Esophagus muscularis mucosa (tissue), 4 donors: ENCODE measurements at regions not wholly inside any gene's neighbourhood (a gene's known extent, or its start where the extent isn't known, plus 50 kb on each side); places are given as distances from the start of the nearest gene placed in this dataset.

Source experiments
- DNase-seq: peaks from one replicate; pipeline ENCODE4 v3.0.0-alpha.2; 2017; ENCODE audit errors: extremely low spot score
- H3K27ac ChIP-seq, 4 donors: fragments of 200-600 bp; sonication (generic); replicated peaks in 1 of 4; 1 replicate in 3 of 4; 2 replicates in 1 of 4; pipeline ENCODE4 v1.5.1; 2016 to 2019; ENCODE audit warnings: mild to moderate bottlenecking in 1 of 4
- H3K27me3 ChIP-seq, 4 donors: fragments of 200-600 bp; sonication (generic); one replicate each; pipeline versions ENCODE4 v1.5.1 to v1.6.0; 2016 to 2019
- H3K36me3 ChIP-seq, 4 donors: fragments of 200-600 bp; sonication (generic); one replicate each; pipeline ENCODE4 v1.5.1; 2016 to 2019
- H3K4me1 ChIP-seq, 4 donors: fragments of 200-600 bp; sonication (generic); one replicate each; pipeline ENCODE4 v1.5.1; 2016 to 2019
- H3K4me3 ChIP-seq, 4 donors: fragments of 200-600 bp; sonication (generic); 1 replicate in 2 of 4; 2 replicates in 2 of 4; pipeline ENCODE4 v1.5.1; 2016 to 2019; ENCODE audit warnings: mild to moderate bottlenecking in 4 of 4, moderate library complexity in 1 of 4
- H3K9me3 ChIP-seq, 4 donors: fragments of 200-600 bp; sonication (generic); 1 replicate in 3 of 4; 2 replicates in 1 of 4; pipeline ENCODE4 v1.5.1; 2016 to 2019
- EP300 ChIP-seq: sonication (generic); formaldehyde crosslinking; IDR thresholded peaks from one replicate; pipeline ENCODE4 v1.6.1; 2017; ENCODE audit warnings: antibody characterized with exemption
- POLR2A ChIP-seq: fragments of 450-650 bp; IDR thresholded peaks from one replicate; pipeline ENCODE4 v1.6.1; 2017; ENCODE audit warnings: antibody characterized with exemption, moderate library complexity, mild to moderate bottlenecking, low read depth
- POLR2AphosphoS5 ChIP-seq, 2 donors: sonication (generic); formaldehyde crosslinking; IDR thresholded peaks; one replicate each; pipeline ENCODE4 v1.6.1; 2017; ENCODE audit warnings: antibody characterized with exemption in 2 of 2
- WGBS: methylation state at CpG from one replicate; pipeline ENCODE4 v1.1.5; 2018; 5-methylcytosine and 5-hydroxymethylcytosine counted together
- intact Hi-C: fragments of 100-400 bp; cut with DNase I; formaldehyde crosslinking; loops from one replicate; pipeline ENCODE4 v1.15.1; 2023
- TF ChIP-seq, protein P1 (sequence below), 3 experiments: fragments of 200-600 bp in 2 of 3; fragments of 450-650 bp in 1 of 3; sonication (generic) in 2 of 3; IDR thresholded peaks; one replicate each; pipeline ENCODE4 v1.5.1; 2017 to 2019; ENCODE audit warnings: antibody characterized with exemption in 3 of 3, mild to moderate bottlenecking in 2 of 3, moderate library complexity in 1 of 3

DNA sequence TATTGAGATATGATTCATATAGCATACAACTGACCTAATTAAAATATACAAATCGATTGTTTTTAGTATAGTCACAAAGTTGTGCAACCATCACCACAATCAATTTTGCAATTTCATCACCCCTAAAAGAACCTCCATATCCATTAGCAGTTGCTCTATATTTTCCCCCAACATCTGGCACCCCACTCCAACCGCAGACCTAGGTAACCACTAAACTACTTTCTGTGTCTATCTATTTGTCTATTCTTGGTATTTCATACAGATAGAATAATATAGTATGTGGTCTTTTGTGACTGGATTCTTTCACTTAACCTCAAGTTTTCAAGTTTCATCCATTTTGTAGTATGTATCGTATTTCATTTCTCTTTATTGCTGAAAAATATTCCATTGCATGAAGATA, 126.0 kb upstream of the CRY1 start:
- WGBS, result 89% methylated on average over 3 of the region's 3 CpGs
- no peak overlapping the region for H3K4me3 ChIP-seq
- intact Hi-C loops, result no loop called here

DNA sequence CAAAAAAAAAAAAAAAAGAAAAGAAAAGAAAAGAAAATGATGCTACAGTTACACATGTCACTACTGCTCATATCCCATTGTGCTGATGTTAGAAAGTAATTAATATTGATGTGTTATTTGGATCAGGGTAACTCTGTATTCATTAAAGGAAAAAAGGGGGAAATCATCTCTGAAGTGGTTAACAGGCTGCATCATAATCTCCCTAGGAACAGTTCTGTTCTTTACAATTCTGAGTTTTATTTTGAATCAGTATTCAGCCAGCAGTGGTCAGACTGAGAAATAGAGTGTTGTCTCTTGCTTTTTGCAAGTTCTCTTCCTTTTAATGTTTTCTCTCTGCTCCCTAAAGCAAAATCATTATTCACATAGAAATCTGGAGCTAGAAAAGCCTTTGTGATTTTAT, 128.6 kb upstream of the CRY1 start:
- DNase-seq, result no peak
- H3K9me3 ChIP-seq, result no peaks in the 10 kb centered on the region
- H3K27me3 ChIP-seq, result peaks cover 0 to 39% (median 0%) of the 10 kb centered on the region in 4 donors
- TF ChIP-seq POLR2AphosphoS5 (IDR thresholded peaks at IDR 0.05) (no peak), EP300 (no peak), POLR2A (no peak)
- TF ChIP-seq, protein P1, sequence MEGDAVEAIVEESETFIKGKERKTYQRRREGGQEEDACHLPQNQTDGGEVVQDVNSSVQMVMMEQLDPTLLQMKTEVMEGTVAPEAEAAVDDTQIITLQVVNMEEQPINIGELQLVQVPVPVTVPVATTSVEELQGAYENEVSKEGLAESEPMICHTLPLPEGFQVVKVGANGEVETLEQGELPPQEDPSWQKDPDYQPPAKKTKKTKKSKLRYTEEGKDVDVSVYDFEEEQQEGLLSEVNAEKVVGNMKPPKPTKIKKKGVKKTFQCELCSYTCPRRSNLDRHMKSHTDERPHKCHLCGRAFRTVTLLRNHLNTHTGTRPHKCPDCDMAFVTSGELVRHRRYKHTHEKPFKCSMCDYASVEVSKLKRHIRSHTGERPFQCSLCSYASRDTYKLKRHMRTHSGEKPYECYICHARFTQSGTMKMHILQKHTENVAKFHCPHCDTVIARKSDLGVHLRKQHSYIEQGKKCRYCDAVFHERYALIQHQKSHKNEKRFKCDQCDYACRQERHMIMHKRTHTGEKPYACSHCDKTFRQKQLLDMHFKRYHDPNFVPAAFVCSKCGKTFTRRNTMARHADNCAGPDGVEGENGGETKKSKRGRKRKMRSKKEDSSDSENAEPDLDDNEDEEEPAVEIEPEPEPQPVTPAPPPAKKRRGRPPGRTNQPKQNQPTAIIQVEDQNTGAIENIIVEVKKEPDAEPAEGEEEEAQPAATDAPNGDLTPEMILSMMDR (IDR thresholded peaks at IDR 0.05), result no peak
- no peaks in the 10 kb centered on the region for H3K4me1 ChIP-seq
- no peak overlapping the region for H3K4me3 ChIP-seq
- no peaks in the 10 kb centered on the region for H3K36me3 ChIP-seq
- H3K27ac ChIP-seq, result no peak overlapping the region
- intact Hi-C loops, result no loop called here

More for the DNA sequence above, 126.0 kb upstream of the CRY1 start:
- TF ChIP-seq, protein P1 (IDR thresholded peaks at IDR 0.05), result no peak
- TF ChIP-seq POLR2A, result no peak
- TF ChIP-seq EP300, result no peak
- TF ChIP-seq POLR2AphosphoS5 (IDR thresholded peaks at IDR 0.05), result no peak
- Histone ChIP-seq H3K27ac (no peak overlapping the region), H3K9me3 (no peaks in the 10 kb centered on the region), H3K4me1 (no peaks in the 10 kb centered on the region), H3K36me3 (no peaks in the 10 kb centered on the region), H3K27me3 (peaks cover 0 to 26% (median 0%) of the 10 kb centered on the region in 4 donors)
- no peak for DNase-seq

DNA sequence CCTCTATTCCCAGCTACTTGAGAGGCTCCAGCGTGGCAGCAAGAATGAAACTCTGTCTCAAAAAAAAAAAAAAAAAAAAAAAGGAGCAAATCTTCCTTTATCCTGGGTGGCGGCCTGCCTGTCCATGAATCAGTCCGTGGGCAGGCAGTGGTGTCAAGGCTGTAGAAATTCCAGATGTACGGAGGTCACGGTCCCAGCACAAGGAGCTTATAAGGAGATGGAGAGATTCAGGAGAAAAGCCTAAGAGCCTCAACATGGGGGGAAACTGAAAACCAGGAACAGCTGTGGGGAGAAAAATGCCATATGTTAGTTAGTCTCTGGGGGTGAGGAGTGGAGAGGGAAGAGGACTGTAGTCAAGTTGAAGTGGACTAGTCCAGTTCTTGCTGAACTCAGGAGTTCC, 130.5 kb upstream of the CRY1 start:
- no peak overlapping the region for H3K4me3 ChIP-seq
- no peaks in the 10 kb centered on the region for H3K4me1 ChIP-seq
- no peaks in the 10 kb centered on the region for H3K36me3 ChIP-seq
- no peaks in the 10 kb centered on the region for H3K9me3 ChIP-seq
- DNase-seq, result no peak
- intact Hi-C loops, result no loop called here
- 65% methylated on average over 5 of the region's 5 CpGs for WGBS
- TF ChIP-seq POLR2AphosphoS5 (IDR thresholded peaks at IDR 0.05) (no peak), EP300 (no peak), POLR2A (no peak)
- TF ChIP-seq, protein P1 (IDR thresholded peaks at IDR 0.05), result no peak
- peaks cover 0 to 42% (median 0%) of the 10 kb centered on the region in 4 donors for H3K27me3 ChIP-seq
- H3K27ac ChIP-seq, result no peak overlapping the region

DNA sequence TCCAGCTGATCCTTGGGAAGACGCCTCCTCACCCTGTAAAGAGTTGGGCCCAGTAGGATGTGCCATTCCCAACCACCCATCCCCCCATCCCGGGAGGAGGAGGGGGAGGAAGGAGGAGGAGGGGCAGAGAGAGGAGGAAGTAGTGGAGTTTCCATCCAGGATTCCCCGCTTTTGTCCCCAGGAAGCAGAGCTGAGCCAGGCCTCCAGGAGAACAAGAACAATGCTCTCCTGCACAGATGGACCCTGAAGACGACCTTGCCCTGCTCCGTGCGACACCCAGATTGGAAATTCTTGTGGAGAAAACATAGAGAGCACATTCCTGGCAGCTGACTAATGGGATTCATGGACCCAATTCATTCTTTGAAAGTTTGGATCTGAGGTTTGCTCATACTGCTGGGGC, 132.3 kb upstream of the CRY1 start:
- Histone ChIP-seq H3K27me3 (peaks cover 0 to 39% (median 0%) of the 10 kb centered on the region in 4 donors), H3K27ac (no peak overlapping the region), H3K4me1 (no peaks in the 10 kb centered on the region), H3K36me3 (no peaks in the 10 kb centered on the region), H3K4me3 (no peak overlapping the region), H3K9me3 (no peaks in the 10 kb centered on the region)
- no peak for DNase-seq
- 46% methylated on average over 6 of the region's 6 CpGs for WGBS
- intact Hi-C loops, result no loop called here
- TF ChIP-seq POLR2A, result no peak
- TF ChIP-seq, protein P1 (IDR thresholded peaks at IDR 0.05), result no peak
- TF ChIP-seq POLR2AphosphoS5 (IDR thresholded peaks at IDR 0.05), result no peak
- no peak for TF ChIP-seq EP300

DNA sequence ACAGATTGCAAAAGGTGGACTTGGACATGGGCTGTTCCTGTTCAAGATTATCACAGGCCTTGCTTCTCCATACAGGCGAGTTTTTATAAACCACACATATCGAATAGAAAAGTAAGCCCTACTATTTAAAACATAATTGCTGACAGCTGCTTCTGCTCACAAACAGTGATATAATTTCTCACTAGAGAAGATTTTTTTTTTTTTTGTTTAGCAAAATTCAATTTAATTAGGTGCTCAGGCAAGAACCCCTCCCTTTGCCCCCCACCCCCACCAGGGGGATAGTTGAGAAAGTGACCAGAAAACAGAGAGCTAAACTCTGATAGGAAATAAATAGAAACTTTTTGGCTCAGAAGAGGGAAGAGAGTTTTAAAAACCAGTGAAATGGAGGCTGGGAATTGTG, 132.8 kb upstream of the CRY1 start:
- intact Hi-C loops, result no loop called here
- Histone ChIP-seq H3K9me3 (no peaks in the 10 kb centered on the region), H3K27me3 (peaks cover 0 to 37% (median 0%) of the 10 kb centered on the region in 4 donors), H3K36me3 (no peaks in the 10 kb centered on the region), H3K4me3 (no peak overlapping the region), H3K4me1 (no peaks in the 10 kb centered on the region), H3K27ac (no peak overlapping the region)
- 59% methylated on average over 2 of the region's 2 CpGs for WGBS
- no peak for TF ChIP-seq POLR2A
- TF ChIP-seq, protein P1 (IDR thresholded peaks at IDR 0.05), result no peak
- TF ChIP-seq POLR2AphosphoS5 (IDR thresholded peaks at IDR 0.05), result no peak
- TF ChIP-seq EP300, result no peak
- DNase-seq, result no peak
